NCI-H345 treated with DMSO at 0.1 percent for 48 hours (cell line): ENCODE measurements at regions not wholly inside any gene's neighbourhood (a gene's known extent, or its start where the extent isn't known, plus 50 kb on each side); places are given as distances from the start of the nearest gene placed in this dataset.
"Not testable (repeated sequence)": the region's sequence is repeated elsewhere in the genome, so short reads cannot be mapped to it uniquely, and the experiment has no call there.

Source experiments
- DNase-seq: peaks from one replicate; lab custom pipeline; 2025; ENCODE audit not compliant: unreplicated experiment; lab: John Stamatoyannopoulos, UW

DNA sequence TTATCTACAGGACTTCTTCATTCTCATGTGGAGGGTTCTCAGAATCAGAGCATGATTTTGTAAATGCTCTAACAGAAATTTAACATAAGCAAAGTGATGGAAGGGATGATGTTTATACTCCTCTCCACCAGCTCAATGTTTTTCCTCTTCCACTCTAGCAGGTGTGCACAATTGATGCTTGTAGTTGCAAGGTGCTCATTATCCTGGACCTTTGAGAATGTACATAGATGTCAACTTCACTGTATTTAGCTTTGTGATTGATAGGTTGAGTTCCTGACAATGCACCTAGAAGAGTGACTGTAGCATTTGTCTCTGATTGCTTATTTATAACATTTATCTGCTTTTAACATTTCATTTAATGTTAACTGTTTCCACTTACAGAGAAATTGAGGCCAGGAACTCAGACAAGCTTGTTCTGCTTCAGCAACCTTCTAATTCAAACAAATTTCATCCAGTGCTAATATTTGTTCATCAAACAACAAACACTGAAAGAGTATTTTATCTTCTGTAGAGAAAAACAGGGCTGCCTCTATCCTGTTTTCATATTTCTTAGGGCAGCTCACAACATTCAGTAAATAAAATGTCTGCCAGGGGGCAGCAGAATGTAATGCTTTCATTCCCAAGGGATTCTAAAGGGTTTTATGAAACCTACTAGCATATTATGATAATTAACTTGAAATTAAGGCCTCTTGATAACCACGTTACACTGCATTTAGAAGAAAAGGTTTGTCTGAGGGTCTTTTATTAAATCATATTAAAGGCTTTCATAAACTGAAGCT lies 127.9 kb upstream of the NOL4 start:
- peak; percentile 90 for DNase-seq

DNA sequence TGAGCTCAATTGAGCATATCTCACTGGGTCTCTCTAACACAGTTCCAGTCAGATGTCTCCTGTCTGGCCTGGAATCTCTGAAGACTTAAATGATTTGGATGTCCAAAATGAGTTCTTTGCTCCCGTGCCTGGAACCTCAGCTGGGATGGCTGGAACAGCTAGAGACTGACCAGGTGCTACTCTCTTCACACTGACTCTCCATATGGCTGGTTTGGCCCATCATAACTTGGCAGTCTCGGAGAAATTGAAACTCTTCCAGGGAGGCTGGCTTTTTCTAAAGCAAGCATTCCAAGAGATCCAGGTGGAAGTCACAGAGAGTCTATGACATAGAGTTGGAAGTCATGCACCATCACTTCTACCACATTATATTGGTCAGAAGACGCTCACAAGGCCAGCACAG lies 129.6 kb upstream of the NOL4 start:
- no peak for DNase-seq

DNA sequence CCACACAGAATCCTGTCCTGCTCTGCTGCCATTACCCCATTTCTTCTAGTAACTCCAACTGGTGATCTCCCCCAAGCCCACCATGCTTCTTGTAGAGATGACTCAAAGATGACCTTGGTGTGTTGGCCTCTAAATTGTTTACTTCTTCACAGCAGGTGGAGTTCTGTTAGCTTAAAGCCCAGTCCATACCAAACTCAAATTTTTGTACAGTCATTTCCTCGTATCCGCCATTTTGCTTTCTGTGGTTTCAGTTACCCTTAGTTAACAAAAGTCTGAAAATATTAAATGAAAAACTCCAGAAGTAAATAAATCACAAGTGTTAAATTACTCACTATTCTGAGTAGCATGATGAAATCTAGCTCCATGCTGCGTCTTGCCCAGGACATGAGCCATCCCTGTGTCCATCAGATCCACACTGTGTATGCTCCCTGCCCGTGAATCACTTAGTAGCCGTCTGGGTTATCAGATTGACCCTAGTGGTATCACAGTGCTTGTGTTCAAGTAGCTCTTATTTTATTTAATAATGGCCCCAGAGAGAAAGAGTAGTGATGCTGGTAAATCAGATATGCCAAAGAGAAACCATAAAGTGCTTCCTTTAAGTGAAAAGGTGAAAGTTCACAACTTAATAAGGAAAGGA lies 133.3 kb upstream of the NOL4 start:
- no peak for DNase-seq

DNA sequence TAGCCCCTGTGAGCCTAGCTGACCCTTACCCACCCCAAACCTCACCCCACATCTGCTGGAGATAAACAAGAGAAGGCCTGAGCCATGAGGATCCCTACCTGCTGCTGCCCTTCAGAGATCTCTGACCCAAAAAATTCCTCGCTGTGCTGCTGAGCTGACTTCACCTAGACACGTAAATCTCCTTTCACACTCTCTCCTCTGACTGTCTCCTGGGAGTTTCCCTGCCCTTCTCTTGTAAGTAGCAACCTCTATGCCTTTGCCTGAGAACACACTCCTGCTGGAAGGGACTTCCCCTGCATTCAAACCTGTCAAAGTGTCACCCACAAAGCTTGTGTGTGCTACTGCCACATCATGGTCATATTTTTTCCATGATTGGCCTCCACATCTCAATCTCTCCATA lies 134.2 kb upstream of the NOL4 start:
- no peak for DNase-seq

DNA sequence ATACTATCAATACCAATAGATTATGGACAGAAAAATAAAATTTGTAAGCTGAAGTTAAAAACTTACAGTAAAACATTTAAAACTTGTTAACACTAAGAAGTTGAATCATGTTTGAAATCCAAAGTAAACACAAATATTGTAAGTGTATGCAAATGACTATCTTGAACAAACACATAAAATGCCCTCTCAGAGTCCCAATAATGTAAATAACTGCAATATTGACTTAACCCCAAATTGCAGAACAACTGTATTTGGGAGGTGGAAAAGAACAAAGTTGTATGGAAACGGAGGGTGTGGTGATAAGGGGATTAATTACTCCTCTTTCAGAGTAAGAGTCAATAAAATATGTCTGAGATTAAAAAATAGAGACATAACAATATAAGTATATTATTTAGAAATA lies 140.0 kb upstream of the NOL4 start:
- no peak for DNase-seq

DNA sequence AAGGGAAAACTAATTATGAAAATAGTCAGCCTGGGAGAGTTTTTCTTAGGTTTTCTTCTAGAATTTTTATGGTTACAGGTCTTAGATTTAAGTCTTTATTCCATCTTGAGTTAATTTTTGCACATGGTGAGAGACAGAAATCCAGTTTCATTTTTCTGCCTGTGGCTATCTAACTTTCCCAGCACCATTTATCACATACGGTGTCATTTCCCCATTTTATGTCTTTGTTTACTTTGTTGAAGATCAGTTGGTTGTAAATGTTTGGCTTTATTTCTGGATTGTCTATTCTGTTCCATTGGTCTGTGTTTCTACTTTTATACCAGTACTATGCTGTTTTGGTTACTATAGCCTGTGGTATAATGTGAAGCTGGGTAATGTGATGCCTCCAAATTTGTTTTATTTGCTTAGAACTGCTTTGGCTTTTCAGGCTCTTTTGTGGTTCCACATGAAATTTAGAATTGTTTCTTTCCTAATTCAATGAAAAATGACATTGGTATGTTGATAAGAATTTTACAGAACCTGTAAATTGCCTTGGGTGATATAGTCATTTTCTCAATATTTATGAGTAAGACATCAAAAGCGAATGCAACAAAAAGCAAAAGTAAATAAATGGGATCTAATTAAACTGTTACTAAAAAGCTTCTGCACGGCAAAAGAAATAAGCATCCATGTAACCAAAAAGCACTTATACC lies 146.1 kb upstream of the NOL4 start:
- no peak for DNase-seq

DNA sequence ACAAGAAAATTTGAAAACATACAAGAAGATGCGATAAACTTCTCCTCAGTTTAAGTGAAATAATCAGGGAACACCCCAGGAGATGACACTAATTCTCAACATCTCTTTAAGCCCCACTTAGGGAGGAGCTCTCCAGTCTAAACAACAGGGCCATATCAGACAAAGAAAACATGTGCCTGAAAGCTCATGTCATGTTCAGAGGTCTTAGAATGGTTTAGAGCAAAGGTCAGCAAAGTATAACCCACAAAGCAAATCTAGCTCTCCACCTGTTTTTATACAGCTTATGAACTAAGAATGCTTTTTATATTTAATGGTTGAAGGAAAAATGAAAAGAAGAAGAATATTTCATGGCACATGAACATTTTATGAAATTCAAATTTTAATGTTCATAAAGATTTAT lies 155.6 kb upstream of the NOL4 start:
- no peak for DNase-seq

DNA sequence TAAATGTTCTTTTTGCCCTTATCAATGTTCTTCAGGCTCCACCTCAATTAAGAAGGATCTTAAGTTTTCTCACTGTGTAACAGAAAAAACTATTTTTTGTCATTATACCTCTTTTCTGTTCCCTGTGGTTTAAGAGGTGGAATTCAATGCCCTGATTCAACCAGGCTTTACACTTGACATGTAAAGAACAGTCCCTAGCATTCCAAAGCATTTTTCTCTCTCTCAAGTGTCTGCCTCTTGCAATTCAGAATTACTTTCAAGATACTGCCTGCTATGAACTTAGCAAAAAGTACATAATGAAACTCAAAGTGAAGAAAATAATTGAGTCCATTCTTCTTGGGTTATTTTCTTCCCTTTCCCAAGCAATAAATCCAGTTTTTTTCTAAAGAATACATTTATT lies 160.6 kb upstream of the NOL4 start:
- DNase-seq: no peak

DNA sequence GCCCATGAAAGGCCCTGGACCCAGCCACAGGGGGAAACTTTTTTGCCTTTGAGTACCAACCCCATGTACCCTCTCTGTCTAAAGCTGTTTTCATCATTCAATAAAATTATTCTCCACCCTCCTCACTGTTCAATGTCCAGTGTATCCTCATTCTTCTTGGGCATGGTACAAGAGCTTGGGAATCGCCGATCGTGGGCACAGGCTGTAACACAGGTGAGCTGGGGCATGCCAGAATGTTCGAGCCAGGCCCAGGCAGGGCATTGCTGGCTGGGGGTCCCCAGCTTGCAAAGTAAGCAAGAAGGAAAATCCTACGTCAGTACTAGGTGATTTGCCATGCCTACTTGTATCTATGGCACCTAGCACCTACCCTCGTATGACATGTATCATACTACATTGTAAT lies 162.1 kb upstream of the NOL4 start:
- DNase-seq: no peak

DNA sequence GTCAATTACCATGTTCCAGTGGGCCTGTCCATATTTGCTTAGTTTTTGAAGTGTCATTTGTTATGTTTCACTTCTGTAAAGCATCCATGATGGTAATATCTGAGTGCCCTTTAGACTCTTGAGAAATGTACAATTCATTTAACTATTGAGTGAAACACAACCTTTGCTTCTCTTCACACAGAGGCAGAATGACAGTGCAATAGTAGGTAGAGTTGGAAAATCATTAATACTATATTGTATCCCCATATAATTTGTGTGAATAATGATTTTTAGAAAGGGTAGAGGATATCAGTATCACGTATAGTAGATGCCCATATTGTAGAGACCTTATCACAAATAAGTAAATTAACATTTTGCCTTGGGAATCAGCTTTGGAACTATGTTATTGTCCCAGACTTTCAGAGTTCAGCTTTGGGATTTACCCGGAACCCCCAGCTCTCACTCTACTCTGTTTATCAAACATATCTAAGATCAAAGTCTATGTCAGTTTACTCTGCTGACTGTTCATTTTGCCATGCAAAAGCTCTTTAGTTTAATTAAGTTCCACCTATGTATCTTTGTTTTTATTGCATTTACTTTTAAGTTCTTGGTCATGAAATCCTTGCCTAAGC lies 172.7 kb upstream of the NOL4 start:
- no peak for DNase-seq

DNA sequence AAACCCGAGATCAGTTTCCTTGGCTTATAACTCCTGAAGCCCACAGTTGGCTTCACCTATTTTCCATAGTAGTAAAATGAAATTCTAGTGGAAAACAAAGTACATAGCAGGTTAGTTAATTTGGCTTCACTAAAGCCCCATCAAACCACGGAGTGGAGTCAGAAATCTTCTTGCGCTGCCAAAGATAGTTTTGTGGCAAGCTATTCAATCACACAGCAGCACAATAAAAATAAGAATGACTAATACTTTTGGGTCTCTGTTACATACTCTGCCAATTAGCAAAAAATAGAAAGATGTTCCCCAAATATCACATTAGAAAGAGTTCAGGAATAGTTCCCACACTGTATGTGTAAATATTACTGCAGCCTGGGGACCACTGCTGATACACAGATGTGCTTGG lies 175.2 kb upstream of the NOL4 start:
- no peak for DNase-seq

DNA sequence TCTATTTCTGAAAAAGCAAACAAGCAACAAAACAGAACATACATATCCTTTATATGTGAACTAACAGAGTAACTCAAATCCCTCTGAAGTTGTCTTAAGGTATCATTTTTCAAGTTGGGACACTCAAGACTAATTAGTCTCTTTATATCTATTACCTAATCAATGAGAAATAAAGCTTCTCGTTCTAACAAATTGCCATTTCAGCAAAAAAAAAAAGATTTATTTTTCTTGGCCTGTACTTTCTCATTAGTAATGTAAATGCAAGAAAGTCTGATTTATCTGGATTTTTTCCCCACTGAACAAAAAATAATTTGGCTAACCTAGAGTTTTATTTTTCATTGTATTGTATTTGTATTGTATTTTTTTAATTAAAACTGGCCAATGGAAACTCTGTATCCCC lies 176.1 kb upstream of the NOL4 start:
- DNase-seq: no peak

DNA sequence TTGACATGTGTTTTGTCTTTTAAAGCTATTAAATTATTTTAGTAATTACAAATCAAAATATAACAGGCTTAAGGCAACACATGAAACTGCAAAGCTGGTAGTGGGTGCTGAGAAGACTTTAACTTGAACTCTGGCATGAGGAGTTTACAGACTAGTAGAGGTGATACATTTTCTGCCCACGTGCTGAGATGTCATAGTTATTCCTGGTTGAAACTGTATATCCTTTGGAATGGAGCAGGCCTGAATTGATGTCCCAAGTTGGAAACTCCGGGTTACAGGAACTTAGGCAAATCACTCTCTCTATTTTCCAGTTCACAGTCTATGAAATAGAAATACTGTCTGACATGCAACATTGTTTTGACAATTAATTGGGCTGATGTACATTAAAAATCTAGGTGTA lies 177.1 kb upstream of the NOL4 start:
- no peak for DNase-seq

DNA sequence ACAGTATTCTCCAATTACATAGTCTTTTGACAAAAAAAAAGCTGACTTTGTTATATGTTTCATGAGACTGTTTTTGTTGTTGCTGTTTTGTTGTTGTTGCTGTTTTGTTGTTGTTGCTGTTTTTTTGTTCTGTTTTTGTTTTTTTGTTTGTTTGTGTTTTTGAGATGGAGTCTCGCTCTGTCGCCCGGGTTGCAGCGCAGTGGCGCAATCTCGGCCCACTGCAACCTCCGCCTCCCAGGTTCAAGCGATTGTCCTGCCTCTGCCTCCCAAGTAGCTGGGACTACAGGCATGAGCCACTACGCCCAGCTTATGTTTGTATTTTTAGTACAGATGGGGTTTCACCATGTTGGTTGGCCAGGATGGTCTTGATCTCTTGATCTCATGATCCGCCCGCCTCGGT lies 182.8 kb upstream of the NOL4 start:
- not testable (repeated sequence) for DNase-seq

DNA sequence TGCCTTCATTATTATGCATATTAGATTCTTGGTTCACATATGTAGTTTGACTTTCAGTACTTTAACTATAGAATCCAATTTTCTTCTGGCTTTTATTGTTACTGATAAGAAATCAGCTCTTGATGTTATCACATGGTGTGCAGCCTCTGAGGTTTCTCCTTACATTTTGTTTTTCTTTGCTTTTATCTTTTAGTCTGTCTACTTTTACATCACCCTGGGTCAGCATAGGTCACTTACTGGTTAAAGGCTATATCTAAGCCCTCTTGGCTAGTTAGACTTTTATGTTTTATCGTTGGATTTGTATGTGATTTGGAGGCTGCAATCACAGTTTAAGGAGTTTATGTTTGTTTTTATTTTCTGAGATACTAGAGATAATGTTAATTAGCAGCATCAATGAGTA lies 187.2 kb upstream of the NOL4 start:
- DNase-seq: no peak

DNA sequence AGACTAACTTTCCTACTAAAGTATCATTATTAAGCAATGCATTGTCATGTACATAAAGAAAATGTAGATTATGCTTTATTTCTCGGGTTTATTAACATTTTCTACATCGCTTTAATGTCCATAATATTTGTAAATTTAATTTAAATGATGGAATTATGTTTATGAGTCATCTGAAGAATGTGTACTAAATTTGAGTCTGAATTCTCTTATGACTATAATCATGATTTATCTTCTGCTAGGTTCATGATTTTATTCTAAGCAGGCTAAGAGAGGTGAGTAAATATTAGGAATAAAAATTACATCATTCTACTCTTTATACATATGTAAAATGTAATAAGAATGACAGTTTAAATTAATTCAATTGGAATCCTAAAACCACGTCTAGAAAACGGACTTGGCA lies 206.3 kb upstream of the NOL4 start:
- no peak for DNase-seq

DNA sequence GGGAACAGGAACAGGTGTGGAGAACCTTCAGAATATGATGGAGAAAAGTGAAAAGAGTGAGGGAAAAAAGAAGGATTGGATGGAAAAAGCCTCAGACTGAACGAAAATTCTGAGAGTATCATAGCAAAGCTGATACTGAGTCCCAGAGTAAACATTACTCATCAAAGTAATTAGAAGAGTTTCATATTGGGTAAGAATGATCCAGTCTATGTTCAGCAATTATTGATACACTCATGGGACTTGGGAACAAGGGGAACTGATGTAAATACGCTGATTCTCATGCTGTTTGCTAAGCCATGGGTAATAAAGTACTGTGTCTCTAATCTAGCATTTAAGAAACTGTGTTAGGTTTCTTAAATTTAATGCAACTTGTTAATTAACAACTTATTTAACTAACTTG lies 219.9 kb upstream of the NOL4 start:
- no peak for DNase-seq

DNA sequence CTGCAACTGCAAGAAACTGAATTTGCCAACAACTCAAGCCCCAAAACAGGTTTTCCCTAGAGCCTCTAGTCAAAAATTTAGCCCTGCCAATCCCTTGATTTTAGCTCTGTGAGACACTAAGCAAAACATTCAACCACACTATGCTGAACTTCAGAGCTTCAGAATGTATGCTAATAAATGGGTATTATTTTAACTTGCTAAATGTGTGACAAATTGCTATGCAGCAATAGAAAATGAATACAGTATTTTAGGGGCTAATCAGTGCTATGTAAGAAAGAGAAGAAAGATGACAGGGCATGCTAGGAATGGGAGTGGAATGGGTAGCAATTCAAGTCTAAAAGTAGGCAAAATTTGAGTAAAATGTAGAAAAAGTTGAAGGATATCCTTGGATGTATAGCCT lies 223.9 kb upstream of the NOL4 start:
- no peak for DNase-seq

DNA sequence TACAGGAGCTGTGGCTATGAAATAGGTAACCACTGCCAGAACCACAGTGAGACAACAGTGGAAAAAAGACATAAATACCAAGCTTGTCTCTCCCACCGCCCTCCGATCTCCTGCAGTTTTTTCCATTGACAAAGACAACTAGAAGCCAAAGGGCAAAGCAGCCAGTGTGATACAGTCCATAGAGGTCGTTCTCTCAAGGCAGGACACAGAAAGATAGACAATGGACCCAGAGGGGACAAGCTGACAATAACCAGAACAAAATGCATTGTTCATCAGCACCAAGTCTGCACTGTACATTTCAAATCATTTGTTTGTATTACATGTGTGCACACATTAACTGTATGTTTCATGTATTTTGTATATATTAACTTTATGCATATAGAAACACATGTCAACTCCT lies 233.0 kb upstream of the NOL4 start:
- DNase-seq: no peak

DNA sequence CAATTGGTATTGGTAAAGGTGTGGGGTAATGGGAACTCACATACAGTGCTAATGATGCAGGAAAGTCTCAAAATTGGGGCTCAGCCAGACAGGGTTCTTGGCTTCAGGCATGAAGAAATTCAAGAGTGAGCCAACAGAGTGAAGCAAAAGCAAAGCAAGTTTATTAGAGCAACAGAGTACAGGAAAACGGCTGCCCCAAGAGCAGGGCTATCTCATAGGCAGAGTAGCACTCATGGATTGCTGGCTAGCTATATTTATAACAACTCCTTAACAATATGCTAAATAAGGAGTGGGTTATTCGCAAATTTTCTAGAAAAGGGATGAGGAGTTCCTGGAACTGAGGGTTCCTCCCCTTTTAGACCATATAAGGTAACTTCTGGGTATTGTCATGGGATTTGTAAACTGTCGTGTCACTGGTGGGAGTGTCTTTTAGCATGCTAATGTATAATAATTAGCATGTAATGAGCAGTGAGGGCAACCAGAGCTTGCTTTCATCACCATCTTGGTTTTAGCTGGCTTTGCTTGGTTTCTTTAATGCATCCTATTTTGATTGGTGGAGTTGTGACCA lies 233.8 kb upstream of the NOL4 start:
- no peak for DNase-seq

DNA sequence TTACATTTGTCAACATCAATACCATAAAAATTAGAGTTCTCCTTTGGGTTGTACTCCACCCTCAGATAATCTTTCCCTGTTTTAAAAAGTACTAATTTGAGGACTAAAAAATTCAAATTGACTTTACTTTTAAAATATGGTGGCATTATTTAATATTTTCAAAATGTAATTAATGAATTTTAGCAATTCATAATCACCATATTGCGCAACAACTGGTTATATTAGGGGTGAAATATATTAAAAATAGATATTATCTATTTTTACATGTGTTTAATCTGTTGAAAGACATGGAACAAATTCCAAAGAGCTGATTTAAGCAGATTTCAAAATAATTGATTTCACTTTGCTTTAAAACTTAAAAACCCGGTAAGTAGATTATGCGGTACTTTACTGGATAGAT lies 236.6 kb upstream of the NOL4 start:
- no peak for DNase-seq

DNA sequence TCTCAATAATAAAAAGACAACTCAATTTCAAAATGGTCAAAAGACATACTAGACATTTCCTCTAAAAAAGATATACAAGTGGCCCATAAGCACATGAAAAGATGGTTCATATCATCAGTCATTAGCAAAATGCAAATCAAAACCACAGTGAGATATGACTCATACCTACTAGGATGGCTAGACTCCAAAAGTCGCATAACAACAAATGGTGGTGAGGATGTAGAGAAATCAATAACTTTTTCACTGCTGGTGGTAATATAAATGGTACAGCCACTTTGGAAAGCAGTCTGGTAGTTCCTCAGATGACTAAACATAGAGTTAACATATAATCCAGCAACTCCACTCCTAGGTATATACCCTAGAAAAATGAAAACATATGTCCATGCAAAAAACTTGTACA lies 242.3 kb upstream of the NOL4 start:
- no peak for DNase-seq
